RWPE2 (cell line): ENCODE measurements at regions not wholly inside any gene's neighbourhood (a gene's known extent, or its start where the extent isn't known, plus 50 kb on each side); places are given as distances from the start of the nearest gene placed in this dataset.

Experiments used
- ATAC-seq: fragments of 200-7000 bp; cut with Tn5 transposase; 3 replicates; pipeline ENCODE4 v1.9.1; 2021; ENCODE audit warnings: low read depth
- DNase-seq: peaks from one replicate; pipeline ENCODE4 v3.0.0-alpha.2; 2020; ENCODE audit warnings: low spot score
- H3K27ac ChIP-seq: fragments of 450-650 bp; 2 replicates; pipeline ENCODE4 v1.5.1; 2017; ENCODE audit warnings: mild to moderate bottlenecking; ENCODE audit not compliant: poor library complexity, severe bottlenecking
- H3K27me3 ChIP-seq: fragments of 250-450 bp; sonication (Bioruptor Pico); 2 replicates; pipeline ENCODE4 v1.5.1; 2021; ENCODE audit warnings: mild to moderate bottlenecking, moderate library complexity; ENCODE audit not compliant: insufficient read depth, poor library complexity, severe bottlenecking
- H3K36me3 ChIP-seq: fragments of 250-450 bp; sonication (Bioruptor Pico); 2 replicates; pipeline ENCODE4 v1.5.1; 2020; ENCODE audit warnings: low read depth, mild to moderate bottlenecking, moderate library complexity
- H3K4me1 ChIP-seq: fragments of 250-450 bp; sonication (Bioruptor Pico); 2 replicates; pipeline ENCODE4 v1.5.1; 2021; ENCODE audit warnings: mild to moderate bottlenecking, moderate library complexity; ENCODE audit not compliant: insufficient read depth, poor library complexity, severe bottlenecking
- H3K4me3 ChIP-seq: fragments of 250-450 bp; sonication (Bioruptor Pico); 2 replicates; pipeline ENCODE4 v1.5.1; 2021; ENCODE audit warnings: mild to moderate bottlenecking, moderate library complexity; ENCODE audit not compliant: severe bottlenecking
- H3K9me3 ChIP-seq: fragments of 250-450 bp; sonication (Bioruptor Pico); 2 replicates; pipeline ENCODE4 v1.5.1; 2021; ENCODE audit warnings: mild to moderate bottlenecking, moderate library complexity; ENCODE audit not compliant: severe bottlenecking
- TF ChIP-seq, protein P1 (sequence below): fragments of 450-650 bp; IDR thresholded peaks from one replicate; pipeline ENCODE4 v1.5.1; 2017; ENCODE audit warnings: mild to moderate bottlenecking, moderate library complexity; ENCODE audit not compliant: poor library complexity, severe bottlenecking

GRCh38 chr3:167116120-167116922, 263.8 kb downstream of the ZBBX start:
- Histone ChIP-seq H3K27me3 (no peaks in the 10 kb centered on the region), H3K4me3 (no peak overlapping the region), H3K9me3 (no peaks in the 10 kb centered on the region), H3K27ac (no peak overlapping the region), H3K36me3 (no peaks in the 10 kb centered on the region), H3K4me1 (no peaks in the 10 kb centered on the region)
- no peak for ATAC-seq
- TF ChIP-seq, protein P1, sequence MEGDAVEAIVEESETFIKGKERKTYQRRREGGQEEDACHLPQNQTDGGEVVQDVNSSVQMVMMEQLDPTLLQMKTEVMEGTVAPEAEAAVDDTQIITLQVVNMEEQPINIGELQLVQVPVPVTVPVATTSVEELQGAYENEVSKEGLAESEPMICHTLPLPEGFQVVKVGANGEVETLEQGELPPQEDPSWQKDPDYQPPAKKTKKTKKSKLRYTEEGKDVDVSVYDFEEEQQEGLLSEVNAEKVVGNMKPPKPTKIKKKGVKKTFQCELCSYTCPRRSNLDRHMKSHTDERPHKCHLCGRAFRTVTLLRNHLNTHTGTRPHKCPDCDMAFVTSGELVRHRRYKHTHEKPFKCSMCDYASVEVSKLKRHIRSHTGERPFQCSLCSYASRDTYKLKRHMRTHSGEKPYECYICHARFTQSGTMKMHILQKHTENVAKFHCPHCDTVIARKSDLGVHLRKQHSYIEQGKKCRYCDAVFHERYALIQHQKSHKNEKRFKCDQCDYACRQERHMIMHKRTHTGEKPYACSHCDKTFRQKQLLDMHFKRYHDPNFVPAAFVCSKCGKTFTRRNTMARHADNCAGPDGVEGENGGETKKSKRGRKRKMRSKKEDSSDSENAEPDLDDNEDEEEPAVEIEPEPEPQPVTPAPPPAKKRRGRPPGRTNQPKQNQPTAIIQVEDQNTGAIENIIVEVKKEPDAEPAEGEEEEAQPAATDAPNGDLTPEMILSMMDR, result no peak
- peak; percentile 36 for DNase-seq

DNA sequence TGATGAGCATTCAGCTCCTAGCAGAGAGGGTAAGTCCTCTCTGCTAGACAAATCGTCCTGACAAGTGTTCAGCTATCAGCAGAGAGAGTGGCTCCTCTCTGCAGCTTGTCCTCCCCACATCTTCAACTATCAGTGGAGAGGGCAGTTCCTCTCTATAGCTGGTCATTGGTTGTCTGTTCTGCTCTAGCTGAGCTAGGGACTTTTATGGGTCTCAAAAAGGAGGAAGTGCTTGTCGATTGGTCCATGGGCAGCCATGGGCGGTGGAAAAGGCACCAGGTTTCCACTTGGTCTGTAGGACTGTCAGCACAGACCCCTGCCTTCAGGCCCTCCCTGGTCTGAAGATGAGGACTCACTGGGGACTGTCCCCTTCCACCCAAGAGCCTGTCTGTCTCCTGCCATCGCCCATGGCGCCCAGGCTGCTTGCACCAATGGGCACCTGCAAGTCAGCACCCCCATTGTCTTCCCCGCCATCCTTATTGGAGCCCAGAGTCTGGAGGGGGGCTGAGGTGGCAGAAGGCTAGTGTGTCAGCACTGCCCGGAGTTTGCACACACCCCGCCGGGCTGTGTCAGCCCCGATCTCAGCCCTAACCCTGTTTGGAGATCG, 264.7 kb downstream of the ZBBX start:
- Histone ChIP-seq H3K27me3 (no peaks in the 10 kb centered on the region), H3K27ac (no peak overlapping the region), H3K36me3 (no peaks in the 10 kb centered on the region), H3K4me1 (no peaks in the 10 kb centered on the region), H3K9me3 (no peaks in the 10 kb centered on the region), H3K4me3 (no peak overlapping the region)
- TF ChIP-seq, protein P1, result no peak
- DNase-seq (peak; percentile 22), ATAC-seq (no peak)

- H3K27ac ChIP-seq, result no peak overlapping the region
- H3K36me3 ChIP-seq, result no peaks in the 10 kb centered on the region
- TF ChIP-seq, protein P1, result no peak
- no peak for ATAC-seq
- H3K9me3 ChIP-seq, result no peaks in the 10 kb centered on the region
- no peak overlapping the region for H3K4me3 ChIP-seq
- H3K4me1 ChIP-seq, result no peaks in the 10 kb centered on the region
- no peak for DNase-seq
- no peaks in the 10 kb centered on the region for H3K27me3 ChIP-seq
Measured at GRCh38 chr3:167114619-167115018, 265.5 kb downstream of the ZBBX start.

DNA sequence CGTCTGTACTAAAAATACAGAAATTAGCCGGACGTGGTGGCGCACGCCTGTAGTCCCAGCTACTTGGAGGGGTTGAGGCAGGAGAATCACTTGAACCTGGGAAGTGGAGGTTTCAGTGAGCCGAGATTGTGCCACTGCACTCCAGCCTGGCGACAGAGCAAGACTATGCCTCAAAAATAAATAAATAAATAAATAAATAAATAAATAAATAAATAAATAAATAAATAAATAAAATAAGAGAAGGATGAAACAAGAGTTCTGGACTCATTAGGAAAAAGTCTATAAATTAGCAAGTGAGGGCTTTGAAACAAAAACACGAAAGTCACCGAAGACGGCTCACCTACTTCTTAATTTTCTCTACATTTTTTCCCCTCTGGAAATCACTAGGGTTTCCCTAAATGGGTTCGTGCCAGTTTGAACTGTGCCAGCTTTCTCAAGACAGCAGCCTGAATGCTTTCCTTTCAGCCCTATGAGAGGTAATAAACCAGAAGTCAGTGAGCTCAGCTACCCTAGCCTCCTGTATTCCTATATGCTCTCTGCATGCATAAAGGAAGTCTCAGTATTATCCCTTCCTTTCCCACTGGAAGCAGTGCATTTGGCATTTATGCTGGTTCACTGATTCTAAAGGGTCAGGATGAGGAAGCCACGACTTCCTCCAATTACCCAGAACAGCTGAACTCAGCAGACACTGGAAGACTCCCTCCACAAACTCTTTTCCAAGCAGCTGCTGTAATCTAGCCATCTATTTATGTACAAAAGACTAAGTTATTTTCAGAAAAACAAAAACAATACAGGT, 266.9 kb downstream of the ZBBX start:
- no peak for DNase-seq
- no peak for ATAC-seq
- no peak overlapping the region for H3K4me3 ChIP-seq
- no peaks in the 10 kb centered on the region for H3K27me3 ChIP-seq
- no peaks in the 10 kb centered on the region for H3K9me3 ChIP-seq
- H3K4me1 ChIP-seq, result no peaks in the 10 kb centered on the region
- TF ChIP-seq, protein P1, result no peak
- no peak overlapping the region for H3K27ac ChIP-seq
- no peaks in the 10 kb centered on the region for H3K36me3 ChIP-seq
